ENCODE measurements at regions not wholly inside any gene's neighbourhood (a gene's known extent, or its start where the extent isn't known, plus 50 kb on each side); places are given as distances from the start of the nearest gene placed in this dataset.

- H3K36me3 ChIP-seq, result no peaks in the 10 kb centered on the region
- intact Hi-C loops (cut with DNase I; ENCODE audit: low total_unique reads), result no loop called here
- no peaks in the 10 kb centered on the region for H3K27me3 ChIP-seq (replicated peaks in 1 of 7)
- no peak overlapping the region for H3K4me3 ChIP-seq
- no peaks in the 10 kb centered on the region for H3K9me3 ChIP-seq
- TF ChIP-seq POLR2AphosphoS5 (IDR thresholded peaks at IDR 0.05) (no peak), POLR2A (IDR thresholded peaks at IDR 0.05) (no peak)
- TF ChIP-seq, protein P1, sequence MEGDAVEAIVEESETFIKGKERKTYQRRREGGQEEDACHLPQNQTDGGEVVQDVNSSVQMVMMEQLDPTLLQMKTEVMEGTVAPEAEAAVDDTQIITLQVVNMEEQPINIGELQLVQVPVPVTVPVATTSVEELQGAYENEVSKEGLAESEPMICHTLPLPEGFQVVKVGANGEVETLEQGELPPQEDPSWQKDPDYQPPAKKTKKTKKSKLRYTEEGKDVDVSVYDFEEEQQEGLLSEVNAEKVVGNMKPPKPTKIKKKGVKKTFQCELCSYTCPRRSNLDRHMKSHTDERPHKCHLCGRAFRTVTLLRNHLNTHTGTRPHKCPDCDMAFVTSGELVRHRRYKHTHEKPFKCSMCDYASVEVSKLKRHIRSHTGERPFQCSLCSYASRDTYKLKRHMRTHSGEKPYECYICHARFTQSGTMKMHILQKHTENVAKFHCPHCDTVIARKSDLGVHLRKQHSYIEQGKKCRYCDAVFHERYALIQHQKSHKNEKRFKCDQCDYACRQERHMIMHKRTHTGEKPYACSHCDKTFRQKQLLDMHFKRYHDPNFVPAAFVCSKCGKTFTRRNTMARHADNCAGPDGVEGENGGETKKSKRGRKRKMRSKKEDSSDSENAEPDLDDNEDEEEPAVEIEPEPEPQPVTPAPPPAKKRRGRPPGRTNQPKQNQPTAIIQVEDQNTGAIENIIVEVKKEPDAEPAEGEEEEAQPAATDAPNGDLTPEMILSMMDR (IDR thresholded peaks at IDR 0.05 in 8 of 11, conservative IDR thresholded peaks at IDR 0.05 in 3 of 11), result no peak
- no peak overlapping the region for H3K27ac ChIP-seq
- H3K4me1 ChIP-seq, result no peaks in the 10 kb centered on the region
- 84 to 94% (median 89%) methylated on average over 4 of the region's 4 CpGs for WGBS, 5 donors
- DNase-seq, result no peak
These were observed 159.4 kb downstream of the HS3ST3A1 start for GRCh38 chr17:13442361-13442760.

- DNase-seq, result no peak
- Histone ChIP-seq H3K27me3 (replicated peaks in 1 of 7) (no peaks in the 10 kb centered on the region), H3K27ac (no peak overlapping the region), H3K36me3 (no peaks in the 10 kb centered on the region), H3K9me3 (no peaks in the 10 kb centered on the region), H3K4me1 (no peaks in the 10 kb centered on the region), H3K4me3 (no peak overlapping the region)
- TF ChIP-seq POLR2A (IDR thresholded peaks at IDR 0.05), result no peak
- TF ChIP-seq POLR2AphosphoS5 (IDR thresholded peaks at IDR 0.05), result no peak
- TF ChIP-seq, protein P1 (IDR thresholded peaks at IDR 0.05 in 8 of 11, conservative IDR thresholded peaks at IDR 0.05 in 3 of 11), result no peak
- intact Hi-C loops (cut with DNase I; ENCODE audit: low total_unique reads), result no loop called here
- 89 to 100% (median 91%) methylated on average over 1 of the region's 1 CpG for WGBS, 5 donors
These were observed 159.9 kb downstream of the HS3ST3A1 start for GRCh38 chr17:13441873-13442272.

DNA sequence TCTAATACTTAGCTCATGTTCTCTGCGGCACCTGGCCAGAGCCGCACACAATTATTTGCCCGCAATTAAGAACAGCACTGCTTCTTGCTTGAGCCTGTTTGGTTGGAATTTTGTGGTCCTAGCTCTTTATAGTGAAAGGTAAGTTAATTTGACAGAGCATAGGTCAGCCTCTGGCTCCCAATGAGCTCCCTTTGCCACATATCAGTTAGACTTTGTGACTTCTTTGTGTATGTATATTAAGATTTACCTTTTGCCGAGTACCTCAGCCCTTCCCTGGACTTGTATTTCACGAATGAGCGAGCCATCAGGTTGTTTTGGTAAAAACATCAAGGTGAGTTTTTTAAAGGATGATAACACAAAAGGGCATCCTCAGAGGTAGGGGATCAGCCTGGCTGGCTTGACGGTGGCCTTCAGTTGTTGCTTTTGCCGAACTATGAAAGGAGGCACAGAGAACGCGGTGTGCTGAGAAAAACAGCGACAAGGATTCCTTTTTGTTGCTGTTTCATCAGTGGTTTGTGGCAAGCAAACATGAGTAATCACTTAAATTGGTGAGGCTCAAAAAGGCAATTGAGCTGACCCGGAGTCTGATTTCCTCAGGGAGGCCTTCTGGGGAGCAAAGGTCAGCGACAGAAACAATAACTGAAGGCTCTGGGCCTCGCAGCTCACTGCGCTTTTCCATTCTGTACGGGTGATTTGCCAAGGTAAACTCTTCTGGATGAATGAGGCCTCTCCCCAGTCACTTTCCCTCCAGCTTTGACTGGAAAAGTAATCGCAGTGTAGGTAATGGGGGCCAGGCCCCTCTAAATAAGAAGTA is 163.6 kb downstream of the HS3ST3A1 start:
- Histone ChIP-seq H3K27me3 (replicated peaks in 1 of 7) (no peaks in the 10 kb centered on the region), H3K4me3 (no peak overlapping the region), H3K4me1 (no peaks in the 10 kb centered on the region), H3K9me3 (no peaks in the 10 kb centered on the region), H3K27ac (no peak overlapping the region), H3K36me3 (no peaks in the 10 kb centered on the region)
- intact Hi-C loops (cut with DNase I; ENCODE audit: low total_unique reads), result no loop called here
- WGBS, 5 donors, result 82 to 91% (median 88%) methylated on average over 17 of the region's 17 CpGs
- no peak for DNase-seq
- TF ChIP-seq POLR2A (IDR thresholded peaks at IDR 0.05) (no peak), POLR2AphosphoS5 (IDR thresholded peaks at IDR 0.05) (no peak)
- TF ChIP-seq, protein P1 (IDR thresholded peaks at IDR 0.05 in 8 of 11, conservative IDR thresholded peaks at IDR 0.05 in 3 of 11), result no peak

GRCh38 chr17:13435230-13435629 is 166.5 kb downstream of the HS3ST3A1 start:
- Histone ChIP-seq H3K36me3 (no peaks in the 10 kb centered on the region), H3K9me3 (no peaks in the 10 kb centered on the region), H3K27ac (no peak overlapping the region), H3K27me3 (replicated peaks in 1 of 7) (no peaks in the 10 kb centered on the region), H3K4me3 (no peak overlapping the region), H3K4me1 (no peaks in the 10 kb centered on the region)
- no peak for DNase-seq
- intact Hi-C loops (cut with DNase I; ENCODE audit: low total_unique reads), result no loop called here
- 85 to 92% (median 88%) methylated on average over 3 of the region's 3 CpGs for WGBS, 5 donors
- no peak for TF ChIP-seq POLR2A (IDR thresholded peaks at IDR 0.05)
- TF ChIP-seq, protein P1 (IDR thresholded peaks at IDR 0.05 in 8 of 11, conservative IDR thresholded peaks at IDR 0.05 in 3 of 11), result no peak
- no peak for TF ChIP-seq POLR2AphosphoS5 (IDR thresholded peaks at IDR 0.05)

All from spleen (tissue), 11 donors.